ENCODE measurements at regions not wholly inside any gene's neighbourhood (a gene's known extent, or its start where the extent isn't known, plus 50 kb on each side); places are given as distances from the start of the nearest gene placed in this dataset.

GRCh38 chr14:32017587-32017986 lies 59.5 kb upstream of the ARHGAP5 start:
- H3K4me3 Mint-ChIP-seq = no peak overlapping the region
- POLR2A ChIA-PET = no interaction called here
- no peaks in the 10 kb centered on the region for H3K9me3 Mint-ChIP-seq
- H3K36me3 Mint-ChIP-seq = no peaks in the 10 kb centered on the region
- H3K4me1 Mint-ChIP-seq = no peaks in the 10 kb centered on the region
- DNase-seq = no peak
- ATAC-seq (ENCODE audit: low read depth) = no peak
- H3K27ac Mint-ChIP-seq = no peak overlapping the region
- H3K27me3 Mint-ChIP-seq = peaks cover 10% of the 10 kb centered on the region

GRCh38 chr14:32018391-32019092 lies 58.6 kb upstream of the ARHGAP5 start:
- ATAC-seq (ENCODE audit: low read depth) = no peak
- H3K4me3 Mint-ChIP-seq = no peak overlapping the region
- H3K9me3 Mint-ChIP-seq = no peaks in the 10 kb centered on the region

GRCh38 chr14:32019276-32019675 lies 57.8 kb upstream of the ARHGAP5 start:
- H3K4me3 Mint-ChIP-seq = no peak overlapping the region
- ATAC-seq (ENCODE audit: low read depth) (no peak), DNase-seq (no peak)
- H3K27me3 Mint-ChIP-seq = peaks cover 10% of the 10 kb centered on the region
- no peak overlapping the region for H3K27ac Mint-ChIP-seq
- H3K36me3 Mint-ChIP-seq = no peaks in the 10 kb centered on the region
- no peaks in the 10 kb centered on the region for H3K4me1 Mint-ChIP-seq
- no peaks in the 10 kb centered on the region for H3K9me3 Mint-ChIP-seq
- POLR2A ChIA-PET = no interaction called here

More at GRCh38 chr14:32018391-32019092, 58.6 kb upstream of the ARHGAP5 start:
- POLR2A ChIA-PET = no interaction called here
- Mint-ChIP-seq H3K27ac (peak overlapping the region; percentile 42), H3K4me1 (no peaks in the 10 kb centered on the region), H3K27me3 (peaks cover 10% of the 10 kb centered on the region), H3K36me3 (no peaks in the 10 kb centered on the region)
- no peak for DNase-seq

- Mint-ChIP-seq H3K36me3 (no peaks in the 10 kb centered on the region), H3K4me3 (no peak overlapping the region), H3K27ac (no peak overlapping the region), H3K4me1 (no peaks in the 10 kb centered on the region), H3K27me3 (peaks cover 10% of the 10 kb centered on the region), H3K9me3 (no peaks in the 10 kb centered on the region)
- no peak for ATAC-seq (ENCODE audit: low read depth)
- no peak for DNase-seq
- POLR2A ChIA-PET = no interaction called here
These were observed 56.2 kb upstream of the ARHGAP5 start for GRCh38 chr14:32020882-32021281.

- ATAC-seq (ENCODE audit: low read depth) (no peak), DNase-seq (no peak)
- Mint-ChIP-seq H3K27me3 (peaks cover 10% of the 10 kb centered on the region), H3K4me1 (no peaks in the 10 kb centered on the region), H3K9me3 (no peaks in the 10 kb centered on the region), H3K36me3 (no peaks in the 10 kb centered on the region), H3K4me3 (no peak overlapping the region), H3K27ac (no peak overlapping the region)
- POLR2A ChIA-PET = no interaction called here
These were observed 55.8 kb upstream of the ARHGAP5 start for GRCh38 chr14:32021341-32021740.

- no peak for ATAC-seq (ENCODE audit: low read depth)
- no peaks in the 10 kb centered on the region for H3K4me1 Mint-ChIP-seq
- no peaks in the 10 kb centered on the region for H3K9me3 Mint-ChIP-seq
- H3K27ac Mint-ChIP-seq = no peak overlapping the region
- no peak overlapping the region for H3K4me3 Mint-ChIP-seq
- H3K27me3 Mint-ChIP-seq = peaks cover 5% of the 10 kb centered on the region
- POLR2A ChIA-PET = no interaction called here
- no peak for DNase-seq
- H3K36me3 Mint-ChIP-seq = no peaks in the 10 kb centered on the region
These were observed 54.6 kb upstream of the ARHGAP5 start for GRCh38 chr14:32022525-32022924.

GRCh38 chr14:32022938-32023466 lies 54.1 kb upstream of the ARHGAP5 start:
- DNase-seq (no peak), ATAC-seq (ENCODE audit: low read depth) (no peak)
- Mint-ChIP-seq H3K4me3 (no peak overlapping the region), H3K36me3 (no peaks in the 10 kb centered on the region), H3K9me3 (no peaks in the 10 kb centered on the region), H3K27ac (no peak overlapping the region), H3K27me3 (peaks cover 5% of the 10 kb centered on the region), H3K4me1 (no peaks in the 10 kb centered on the region)
- POLR2A ChIA-PET = no interaction called here

GRCh38 chr14:32023540-32023939 lies 53.6 kb upstream of the ARHGAP5 start:
- DNase-seq (no peak), ATAC-seq (ENCODE audit: low read depth) (no peak)
- POLR2A ChIA-PET = no interaction called here
- Mint-ChIP-seq H3K36me3 (no peaks in the 10 kb centered on the region), H3K27ac (no peak overlapping the region), H3K4me3 (no peak overlapping the region), H3K4me1 (no peaks in the 10 kb centered on the region), H3K27me3 (peaks cover 5% of the 10 kb centered on the region), H3K9me3 (no peaks in the 10 kb centered on the region)

GRCh38 chr14:32027255-32027939 lies 49.7 kb upstream of the ARHGAP5 start:
- ATAC-seq (ENCODE audit: low read depth) (no peak), DNase-seq (no peak)
- no peak overlapping the region for H3K4me3 Mint-ChIP-seq
- no peaks in the 10 kb centered on the region for H3K27me3 Mint-ChIP-seq
- POLR2A ChIA-PET = no interaction called here
- no peak overlapping the region for H3K27ac Mint-ChIP-seq
- no peaks in the 10 kb centered on the region for H3K4me1 Mint-ChIP-seq
- no peaks in the 10 kb centered on the region for H3K9me3 Mint-ChIP-seq
- no peaks in the 10 kb centered on the region for H3K36me3 Mint-ChIP-seq
